ENCODE measurements at regions not wholly inside any gene's neighbourhood (a gene's known extent, or its start where the extent isn't known, plus 50 kb on each side); places are given as distances from the start of the nearest gene placed in this dataset.
A peak's percentile ranks its signal among the peaks of the same experiment; 100 is the strongest.

- DNase-seq (ENCODE audit: low spot score) = peak; percentile 91
These were observed 77.4 kb upstream of the WNT7B start for GRCh38 chr22:46054091-46055073.

GRCh38 chr22:46055181-46055875 lies 78.4 kb upstream of the WNT7B start:
- peak; percentile 68 for DNase-seq (ENCODE audit: low spot score)

- peak; percentile 97 for DNase-seq (ENCODE audit: low spot score)
These were observed 79.1 kb upstream of the WNT7B start for GRCh38 chr22:46055911-46056545.

DNA sequence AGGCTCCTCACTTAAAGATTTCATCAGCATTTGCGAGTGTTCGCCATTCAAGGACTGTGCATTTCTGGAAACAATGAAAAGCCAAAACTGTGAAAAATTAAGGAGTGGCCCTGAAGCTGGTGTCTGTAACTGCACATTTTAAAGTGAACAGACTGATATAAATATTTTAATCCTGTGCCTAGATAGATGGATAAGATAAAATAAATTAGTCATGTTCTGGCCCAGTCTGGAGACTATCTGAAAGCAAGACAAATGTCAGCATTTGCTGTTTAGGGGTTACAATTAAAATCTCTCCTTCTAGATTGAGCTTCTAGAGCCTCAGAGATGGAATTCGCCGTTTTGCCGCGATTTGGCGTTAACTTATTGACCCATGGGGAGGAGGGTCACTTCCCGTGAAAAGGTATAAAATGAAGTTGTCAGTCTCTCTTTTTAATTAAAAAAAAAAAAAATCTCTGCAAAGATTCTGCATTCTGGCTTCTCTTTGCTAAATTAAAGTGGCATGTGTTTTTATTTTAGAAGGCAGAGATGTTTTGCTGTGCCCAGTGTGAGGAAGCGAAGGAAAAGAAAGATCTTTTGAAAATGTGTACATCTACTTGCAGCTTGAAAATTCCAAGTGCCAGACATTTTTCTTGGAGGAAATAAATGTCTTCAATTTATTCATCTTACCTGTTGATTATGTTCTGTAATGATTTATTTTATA lies 79.7 kb upstream of the WNT7B start:
- no peak for DNase-seq (ENCODE audit: low spot score)

DNA sequence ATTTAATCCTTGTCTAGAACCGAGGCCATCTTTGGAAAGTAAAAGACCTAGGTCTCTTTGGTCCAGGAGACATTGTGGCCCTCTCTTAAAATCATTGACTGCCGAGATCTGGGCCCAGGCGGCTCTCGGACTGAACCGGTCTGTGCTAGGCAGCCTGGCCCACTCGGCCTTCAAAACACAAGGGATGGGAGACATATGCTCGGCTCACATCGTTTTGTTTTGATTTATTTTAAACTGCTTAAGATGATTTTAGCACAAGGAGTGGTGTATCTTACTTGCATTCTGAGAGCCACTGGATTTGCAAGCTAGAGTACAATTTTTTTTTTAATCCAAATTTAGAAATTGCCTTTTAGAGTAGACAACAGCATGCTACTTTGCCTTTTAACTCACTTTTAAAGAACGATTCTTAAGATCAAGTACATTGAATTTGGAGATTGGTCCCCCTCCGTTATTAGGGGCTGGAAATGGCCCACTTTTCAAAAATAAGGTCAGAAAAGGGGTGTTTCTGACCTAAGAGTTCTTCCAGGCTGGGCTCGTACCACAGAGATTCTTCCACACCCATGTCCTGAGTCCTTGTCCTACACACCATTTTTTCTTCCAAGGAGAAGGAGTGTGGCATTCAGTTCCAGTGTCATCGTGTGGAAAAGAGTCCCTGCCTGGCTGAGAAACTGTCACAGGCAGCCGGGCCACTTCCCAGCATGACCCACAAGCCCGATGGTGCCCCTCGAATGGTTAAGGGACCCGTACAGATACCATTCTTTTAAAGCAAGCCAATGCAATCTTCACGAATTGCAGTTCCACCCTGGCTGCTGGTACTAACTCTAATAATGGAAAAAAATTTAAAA lies 80.5 kb upstream of the WNT7B start:
- peak; percentile 66 for DNase-seq (ENCODE audit: low spot score)

DNA sequence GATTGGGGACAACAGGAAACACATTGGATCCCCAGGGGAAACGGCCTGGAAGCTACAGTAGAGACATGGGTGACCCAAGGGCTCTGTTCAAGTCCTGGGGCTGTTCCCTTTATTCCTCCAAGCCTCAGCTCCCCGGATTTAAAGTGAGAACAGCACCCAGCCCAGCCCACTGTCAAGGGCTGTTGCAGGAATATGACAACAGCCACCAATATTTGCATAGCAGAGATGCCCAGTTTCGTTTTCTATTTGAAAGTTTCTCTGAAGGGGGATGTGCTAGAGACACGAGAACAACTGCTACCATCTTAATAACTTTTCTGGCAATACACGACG lies 81.1 kb upstream of the WNT7B start:
- peak; percentile 79 for DNase-seq (ENCODE audit: low spot score)

GRCh38 chr22:46058591-46059519 lies 81.9 kb upstream of the WNT7B start:
- peak; percentile 53 for DNase-seq (ENCODE audit: low spot score)

DNA sequence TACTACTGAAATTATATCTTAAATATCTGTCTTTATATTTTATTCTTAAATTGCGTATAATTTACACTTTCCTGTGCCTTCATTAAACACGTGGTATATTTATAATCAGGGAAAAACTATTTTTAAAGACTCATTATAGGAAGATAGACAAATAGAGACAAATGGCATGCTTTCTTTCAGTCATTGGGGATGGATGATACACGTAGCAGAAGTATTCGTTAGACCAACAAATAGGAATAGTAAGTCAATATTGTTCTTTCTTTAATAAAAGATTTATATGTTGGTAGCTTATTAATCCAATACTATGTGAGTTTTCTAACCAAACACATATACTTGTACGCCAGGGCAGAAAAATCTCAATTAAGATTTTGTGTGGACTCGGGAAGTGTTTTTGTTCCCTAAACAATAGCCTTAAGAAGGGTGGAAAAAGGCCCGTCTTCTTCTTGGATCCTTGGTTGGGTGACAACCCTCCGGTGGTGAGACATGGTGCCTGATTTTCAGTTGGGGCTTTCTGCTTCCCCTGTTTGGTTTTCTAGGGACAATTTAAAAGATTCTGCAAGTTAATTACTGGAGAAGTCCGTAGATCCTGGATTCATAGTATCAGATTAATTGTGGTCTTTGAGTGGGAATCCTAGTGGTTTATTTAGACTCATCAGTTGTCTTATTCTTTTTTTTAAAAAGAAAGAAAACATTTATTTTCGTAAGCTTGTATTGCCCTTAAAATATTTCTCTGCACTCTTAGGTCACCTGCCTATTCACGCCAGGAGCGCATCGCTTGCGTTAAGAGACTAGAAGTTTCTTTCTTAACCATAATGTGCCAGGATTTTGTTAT lies 83.5 kb upstream of the WNT7B start:
- no peak for DNase-seq (ENCODE audit: low spot score)

DNA sequence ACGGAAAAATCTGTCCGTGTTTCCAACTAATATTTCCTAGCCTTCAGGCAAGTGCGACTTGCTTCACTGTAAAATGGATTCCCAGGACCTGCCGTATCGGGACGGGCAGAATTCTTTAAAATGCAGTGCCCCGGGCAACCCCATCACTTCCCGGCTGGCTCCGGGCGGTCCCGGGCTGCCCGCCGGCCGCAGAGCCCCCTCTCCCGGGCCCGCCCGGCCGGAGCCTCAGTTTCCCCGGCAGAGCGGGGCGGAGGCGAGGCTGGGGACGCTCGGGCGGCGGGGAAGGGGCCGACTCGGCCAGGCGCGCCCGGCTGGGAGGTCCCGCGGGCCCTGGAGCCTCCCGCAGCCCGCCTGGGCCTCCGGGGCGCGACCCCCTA lies 84.2 kb upstream of the WNT7B start:
- DNase-seq (ENCODE audit: low spot score) = no peak

DNA sequence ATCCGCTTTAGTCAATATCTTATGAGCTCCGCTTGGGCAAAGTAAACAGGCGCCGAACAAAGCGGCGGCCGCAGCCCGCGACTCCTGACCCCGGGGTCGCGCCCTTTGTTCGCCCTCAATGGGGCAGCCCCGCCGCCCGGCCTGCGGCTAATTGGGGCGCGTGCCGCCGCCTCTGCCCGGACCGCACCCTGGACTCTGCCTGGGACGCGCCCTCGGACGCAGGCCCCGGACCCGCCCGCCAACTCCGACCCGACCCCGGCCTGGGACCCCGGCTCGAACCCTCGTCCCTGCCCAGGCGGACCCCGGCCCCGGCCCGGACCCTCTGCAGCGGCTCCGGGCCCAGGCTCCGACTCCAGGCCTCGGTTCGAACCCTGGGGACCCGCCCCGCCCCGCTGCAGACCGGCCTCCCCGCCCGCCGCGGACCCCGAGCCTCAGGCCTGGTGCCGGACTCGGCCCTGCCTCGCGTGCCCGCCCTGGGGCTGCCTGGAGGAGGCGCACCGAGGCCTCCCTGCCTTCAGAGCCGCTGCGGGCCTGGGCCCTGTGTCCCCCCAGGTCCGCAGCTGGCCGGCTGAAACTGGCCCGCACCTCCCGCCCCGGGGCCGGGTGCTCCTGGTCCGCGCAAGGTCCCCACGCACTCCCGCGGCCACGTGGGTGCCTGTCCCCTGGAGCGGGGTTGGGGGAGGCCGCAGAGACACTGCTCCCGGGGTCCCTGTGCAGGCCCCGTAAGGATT lies 84.7 kb upstream of the WNT7B start:
- DNase-seq (ENCODE audit: low spot score) = no peak

DNA sequence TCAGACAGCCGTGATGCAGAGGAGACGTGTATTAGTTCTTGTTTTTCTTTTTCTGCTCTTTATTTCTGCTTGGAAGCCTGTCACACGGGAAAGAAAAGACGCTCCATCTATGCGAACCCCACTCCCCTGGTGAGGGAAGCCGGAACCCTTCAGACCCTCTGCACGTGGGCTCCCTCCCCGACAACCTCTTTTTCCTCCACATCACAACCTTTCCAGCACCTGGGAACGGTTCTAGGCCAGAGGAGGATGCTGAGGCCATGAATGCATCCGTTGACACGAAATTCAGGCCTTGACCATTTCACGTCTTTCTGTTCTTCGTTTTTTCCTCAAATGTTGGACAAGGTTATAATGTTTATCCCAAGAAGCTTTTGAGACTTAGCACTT lies 85.3 kb upstream of the WNT7B start:
- peak; percentile 43 for DNase-seq (ENCODE audit: low spot score)

GRCh38 chr22:46062971-46063631 lies 86.1 kb upstream of the WNT7B start:
- DNase-seq (ENCODE audit: low spot score) = peak; percentile 59

DNA sequence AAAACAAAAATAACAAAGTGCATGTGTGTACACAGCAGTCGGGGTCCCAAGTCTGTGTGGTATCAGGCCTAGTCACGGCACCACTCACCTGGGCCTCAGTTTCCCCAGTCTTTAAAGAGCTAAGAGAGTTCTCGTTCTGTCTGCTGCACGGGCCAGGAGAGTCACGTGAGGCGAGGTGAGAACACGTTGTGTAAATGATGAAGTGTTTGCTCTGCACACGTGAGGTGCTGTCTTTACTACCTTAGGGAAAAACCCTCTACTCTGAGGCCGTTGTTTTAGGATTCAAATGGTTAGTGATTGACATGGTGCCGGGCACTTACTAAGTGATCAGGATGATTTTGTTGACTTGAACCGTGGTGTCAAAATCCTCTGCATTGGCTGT lies 86.5 kb upstream of the PPARA start:
- no peak for DNase-seq (ENCODE audit: low spot score)

GRCh38 chr22:46064228-46064965 lies 85.9 kb upstream of the PPARA start:
- DNase-seq (ENCODE audit: low spot score) = peak; percentile 59

DNA sequence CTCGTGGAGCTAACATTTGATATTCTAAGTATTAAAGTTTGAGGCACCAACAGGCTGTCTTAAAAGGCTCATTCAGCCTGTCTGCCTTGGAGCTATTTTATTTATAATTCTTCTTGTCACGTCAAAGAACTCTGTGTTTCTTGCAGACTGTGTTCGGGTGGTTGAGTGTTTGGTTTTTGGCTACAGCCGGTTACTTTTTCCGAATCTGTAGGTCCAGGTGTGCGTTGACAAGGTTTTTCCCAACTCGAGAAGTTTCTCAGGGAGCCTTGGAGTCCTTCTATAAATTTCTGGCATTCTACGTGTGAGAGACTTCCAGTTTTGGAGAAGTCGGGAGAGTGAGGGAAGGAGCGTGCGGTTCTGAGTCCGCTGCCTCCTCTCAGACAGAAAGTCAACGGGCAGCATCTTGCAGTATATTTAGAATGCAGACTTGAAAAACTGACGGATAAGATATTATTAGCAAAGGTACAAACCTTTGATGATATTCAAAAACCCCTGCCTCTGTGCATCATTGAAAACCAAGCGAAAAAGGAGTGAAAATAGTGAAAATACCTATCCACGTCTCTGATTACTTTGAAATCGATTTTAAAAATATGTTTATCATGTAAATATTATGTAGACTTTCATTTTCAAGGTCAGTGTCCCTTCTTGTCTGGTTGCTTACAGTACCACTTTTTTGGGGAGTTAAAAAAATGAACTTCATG lies 85.2 kb upstream of the PPARA start:
- DNase-seq (ENCODE audit: low spot score) = peak; percentile 63

- DNase-seq (ENCODE audit: low spot score) = no peak
These were observed 84.5 kb upstream of the PPARA start for GRCh38 chr22:46065691-46066454.

All from globus pallidus (tissue), 1 donor.